Chondrocyte (in vitro differentiated cells): ENCODE measurements at regions not wholly inside any gene's neighbourhood (a gene's known extent, or its start where the extent isn't known, plus 50 kb on each side); places are given as distances from the start of the nearest gene placed in this dataset.
"Not testable (repeated sequence)": the region's sequence is repeated elsewhere in the genome, so short reads cannot be mapped to it uniquely, and the experiment has no call there.

Experiments
- DNase-seq: peaks from one replicate; pipeline ENCODE4 v3.0.0; 2021; ENCODE audit warnings: mixed read lengths, low spot score
- H3K27ac Mint-ChIP-seq: one replicate; pipeline ENCODE4 v1.8.0; 2021; ENCODE audit warnings: mild to moderate bottlenecking, moderate library complexity, mixed read lengths; ENCODE audit not compliant: unreplicated experiment
- H3K27me3 Mint-ChIP-seq: 2 replicates; pipeline ENCODE4 v1.8.0; 2021; ENCODE audit warnings: low read depth, mixed read lengths
- H3K36me3 Mint-ChIP-seq: 2 replicates; pipeline ENCODE4 v1.8.0; 2021; ENCODE audit warnings: low read depth, mixed read lengths
- H3K4me1 Mint-ChIP-seq: 2 replicates; pipeline ENCODE4 v1.8.0; 2021; ENCODE audit warnings: low read depth, mild to moderate bottlenecking, mixed read lengths
- H3K4me3 Mint-ChIP-seq: one replicate; pipeline ENCODE4 v1.8.0; 2021; ENCODE audit warnings: mild to moderate bottlenecking, moderate library complexity, mixed read lengths; ENCODE audit not compliant: unreplicated experiment
- H3K9me3 Mint-ChIP-seq: 2 replicates; pipeline ENCODE4 v1.8.0; 2021; ENCODE audit warnings: low read depth, mixed read lengths
- CTCF ChIP-seq: fragments of 200-600 bp; sonication (generic); IDR thresholded peaks from 2 replicates; pipeline ENCODE4 v1.5.0; 2021; ENCODE audit warnings: antibody characterized with exemption, mild to moderate bottlenecking, moderate library complexity

DNA sequence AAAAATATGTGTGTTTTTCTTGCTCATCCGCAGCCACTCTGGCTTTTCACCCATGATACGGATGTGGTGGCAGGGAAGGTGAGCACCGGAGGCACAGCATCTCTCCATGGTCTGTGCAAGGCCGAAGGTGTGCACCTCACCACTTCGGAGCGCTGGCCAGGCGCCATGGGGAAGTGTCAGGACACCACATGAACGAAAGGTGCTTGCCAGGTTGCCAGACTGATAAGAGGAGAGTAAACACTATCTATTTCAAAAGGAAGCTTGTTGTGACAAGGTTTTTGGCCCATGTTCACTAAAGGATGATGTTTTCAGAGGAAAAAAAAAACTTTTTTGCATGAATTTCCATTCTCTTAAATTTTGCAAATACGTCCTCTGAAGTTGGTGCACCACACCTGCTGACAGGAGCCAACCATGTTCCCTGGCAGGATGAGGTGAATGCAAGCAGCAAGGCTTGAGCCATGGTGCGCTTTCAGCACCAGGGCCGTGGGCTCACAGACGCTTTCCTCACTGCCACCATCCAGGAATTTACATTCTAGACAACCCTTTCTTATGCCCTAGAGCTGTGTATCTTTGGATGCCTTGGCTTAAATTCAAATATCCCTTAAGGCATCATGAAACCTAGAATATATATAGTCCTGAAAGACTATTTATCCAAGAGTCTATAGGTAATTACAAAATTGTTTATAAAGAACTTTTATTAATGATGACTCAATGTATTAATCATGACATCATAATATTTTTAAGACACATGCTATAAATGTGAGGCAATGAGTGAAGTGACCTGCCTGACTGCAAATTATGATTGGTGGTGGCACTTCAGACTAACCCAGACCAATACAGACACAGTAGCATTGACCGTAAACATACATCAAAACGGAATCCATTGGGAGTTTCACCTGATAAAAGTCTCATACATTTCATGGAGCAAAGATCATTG, 234.5 kb downstream of the TFAP2A start:
- Mint-ChIP-seq H3K9me3 (no peaks in the 10 kb centered on the region), H3K4me1 (peaks cover 26% of the 10 kb centered on the region), H3K27me3 (no peaks in the 10 kb centered on the region), H3K27ac (no peak overlapping the region), H3K36me3 (no peaks in the 10 kb centered on the region), H3K4me3 (no peak overlapping the region)
- no peak for DNase-seq
- no peak for TF ChIP-seq CTCF

- no peaks in the 10 kb centered on the region for H3K9me3 Mint-ChIP-seq
- H3K27ac Mint-ChIP-seq: peak overlapping the region; percentile 67
- H3K36me3 Mint-ChIP-seq: no peaks in the 10 kb centered on the region
- no peak for TF ChIP-seq CTCF
- no peak overlapping the region for H3K4me3 Mint-ChIP-seq
- no peaks in the 10 kb centered on the region for H3K27me3 Mint-ChIP-seq
- DNase-seq: no peak
- peaks cover 26% of the 10 kb centered on the region for H3K4me1 Mint-ChIP-seq
Observed at GRCh38 chr6:10177704-10178103, 237.2 kb downstream of the TFAP2A start.

DNA sequence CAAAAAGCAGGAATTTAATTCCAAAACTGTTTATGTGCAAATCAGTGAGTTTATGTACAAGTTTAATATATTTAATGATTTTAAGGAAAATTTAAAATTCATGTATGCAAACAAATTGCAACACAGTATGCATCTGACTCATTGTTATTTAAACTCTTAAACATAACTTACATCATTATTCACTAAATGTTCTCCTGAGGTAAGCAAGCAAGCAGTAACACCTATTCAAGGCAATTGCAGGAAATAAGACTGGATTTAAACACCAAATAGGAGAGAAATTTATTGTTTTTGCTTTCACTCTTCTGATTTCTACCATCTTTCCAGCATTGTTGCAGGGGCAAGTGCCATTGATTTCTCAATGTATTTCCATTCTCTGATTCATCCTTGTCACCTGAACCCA, 239.5 kb downstream of the TFAP2A start:
- Mint-ChIP-seq H3K27me3 (no peaks in the 10 kb centered on the region), H3K4me1 (peaks cover 20% of the 10 kb centered on the region), H3K9me3 (peaks cover 3% of the 10 kb centered on the region), H3K27ac (no peak overlapping the region), H3K36me3 (no peaks in the 10 kb centered on the region), H3K4me3 (no peak overlapping the region)
- DNase-seq: no peak
- TF ChIP-seq CTCF: no peak

GRCh38 chr6:10174761-10175160, 240.1 kb downstream of the TFAP2A start:
- Mint-ChIP-seq H3K27ac (no peak overlapping the region), H3K4me3 (no peak overlapping the region), H3K4me1 (peaks cover 20% of the 10 kb centered on the region)

DNA sequence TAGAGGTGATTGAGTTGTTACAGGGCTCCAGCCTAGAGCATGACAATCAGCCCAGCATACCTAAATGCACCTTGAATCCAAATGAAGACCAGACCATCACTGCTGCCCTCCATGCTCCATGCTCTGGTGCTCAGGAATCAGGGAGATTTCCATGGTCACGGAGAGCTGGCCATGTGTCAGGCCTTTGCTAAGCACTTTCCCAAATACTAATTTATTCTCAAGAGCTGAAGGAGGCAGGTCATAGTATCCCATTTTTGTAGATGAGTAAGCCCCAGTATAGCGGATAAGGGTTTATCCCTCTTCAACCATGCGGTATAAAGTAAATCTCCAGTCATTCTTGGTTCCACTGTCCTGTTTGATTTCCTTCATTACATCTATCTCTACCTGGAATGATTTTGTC, 240.8 kb downstream of the TFAP2A start:
- H3K36me3 Mint-ChIP-seq: no peaks in the 10 kb centered on the region

More at GRCh38 chr6:10174761-10175160, 240.1 kb downstream of the TFAP2A start:
- H3K36me3 Mint-ChIP-seq: no peaks in the 10 kb centered on the region
- no peak for TF ChIP-seq CTCF
- no peak for DNase-seq
- peaks cover 3% of the 10 kb centered on the region for H3K9me3 Mint-ChIP-seq
- H3K27me3 Mint-ChIP-seq: no peaks in the 10 kb centered on the region

DNA sequence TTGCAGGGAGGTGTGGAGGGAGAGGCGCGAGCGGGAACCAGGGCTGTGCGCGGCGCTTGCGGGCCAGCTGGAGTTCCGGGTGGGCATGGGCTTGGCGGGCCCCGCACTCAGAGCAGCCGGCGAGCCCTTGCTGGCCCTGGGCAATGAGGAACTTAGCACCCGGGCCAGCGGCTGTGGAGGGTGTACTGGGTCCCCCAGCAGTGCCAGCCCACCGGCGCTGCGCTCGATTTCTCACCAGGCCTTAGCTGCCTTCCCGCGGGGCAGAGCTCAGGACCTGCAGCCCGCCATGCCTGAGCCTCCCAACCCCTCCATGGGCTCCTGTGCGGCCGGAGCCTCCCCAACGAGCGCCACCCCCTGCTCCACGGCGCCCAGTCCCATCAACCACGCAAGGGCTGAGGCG, 243.2 kb downstream of the TFAP2A start:
- H3K4me3 Mint-ChIP-seq, DNase-seq, H3K27ac Mint-ChIP-seq, H3K36me3 Mint-ChIP-seq, H3K27me3 Mint-ChIP-seq, H3K4me1 Mint-ChIP-seq, H3K9me3 Mint-ChIP-seq: not testable (repeated sequence)

More for the DNA sequence above, 240.8 kb downstream of the TFAP2A start:
- no peak for TF ChIP-seq CTCF
- Mint-ChIP-seq H3K27me3 (no peaks in the 10 kb centered on the region), H3K9me3 (peaks cover 3% of the 10 kb centered on the region), H3K4me3 (no peak overlapping the region), H3K27ac (no peak overlapping the region), H3K4me1 (peaks cover 20% of the 10 kb centered on the region)
- DNase-seq: no peak
